CD1c-positive myeloid dendritic cell (primary cell): ENCODE measurements at regions not wholly inside any gene's neighbourhood (a gene's known extent, or its start where the extent isn't known, plus 50 kb on each side); places are given as distances from the start of the nearest gene placed in this dataset.
"Not testable (repeated sequence)": the region's sequence is repeated elsewhere in the genome, so short reads cannot be mapped to it uniquely, and the experiment has no call there.

Experiments used
- DNase-seq: peaks from one replicate; pipeline ENCODE4 v3.0.0-alpha.2; 2016; ENCODE audit errors: extremely low spot score

- not testable (repeated sequence) for DNase-seq
These were observed 519.2 kb downstream of the PTPRU start for GRCh38 chr1:29755412-29756015.

- DNase-seq = no peak
These were observed 518.5 kb downstream of the PTPRU start for GRCh38 chr1:29754573-29755375.

- DNase-seq = no peak
These were observed 517.6 kb downstream of the PTPRU start for GRCh38 chr1:29753771-29754572.

GRCh38 chr1:29753244-29753643, 516.9 kb downstream of the PTPRU start:
- DNase-seq = no peak

- no peak for DNase-seq
These were observed 515.8 kb downstream of the PTPRU start for GRCh38 chr1:29752141-29752540.

GRCh38 chr1:29749024-29749945, 513.0 kb downstream of the PTPRU start:
- DNase-seq = no peak

- no peak for DNase-seq
These were observed 510.9 kb downstream of the PTPRU start for GRCh38 chr1:29747196-29747595.

GRCh38 chr1:29746076-29746665, 509.8 kb downstream of the PTPRU start:
- DNase-seq = no peak

- DNase-seq = no peak
These were observed 508.6 kb downstream of the PTPRU start for GRCh38 chr1:29744684-29745490.

GRCh38 chr1:29743931-29744330, 507.6 kb downstream of the PTPRU start:
- no peak for DNase-seq

GRCh38 chr1:29743264-29743663, 506.9 kb downstream of the PTPRU start:
- DNase-seq = no peak

- DNase-seq = no peak
These were observed 502.9 kb downstream of the PTPRU start for GRCh38 chr1:29739176-29739575.

- DNase-seq = peak; percentile 68
These were observed 500.4 kb downstream of the PTPRU start for GRCh38 chr1:29736582-29737188.

- DNase-seq = no peak
These were observed 496.1 kb downstream of the PTPRU start for GRCh38 chr1:29732453-29732852.

GRCh38 chr1:29730623-29731022, 494.3 kb downstream of the PTPRU start:
- no peak for DNase-seq

- DNase-seq = no peak
These were observed 493.0 kb downstream of the PTPRU start for GRCh38 chr1:29729281-29729680.

- DNase-seq = no peak
These were observed 492.4 kb downstream of the PTPRU start for GRCh38 chr1:29728703-29729102.

- no peak for DNase-seq
These were observed 488.9 kb downstream of the PTPRU start for GRCh38 chr1:29725262-29725661.

GRCh38 chr1:29722598-29722997, 486.3 kb downstream of the PTPRU start:
- DNase-seq = no peak

- peak; percentile 23 for DNase-seq
These were observed 482.9 kb downstream of the PTPRU start for GRCh38 chr1:29719253-29719652.
